Activated T-cell treated with anti-CD3 and anti-CD28 coated beads, Interleukin-2, amount 50 U/mL, for 72 hours (primary cell): ENCODE measurements at regions not wholly inside any gene's neighbourhood (a gene's known extent, or its start where the extent isn't known, plus 50 kb on each side); places are given as distances from the start of the nearest gene placed in this dataset.

ENCODE experiments used
- ATAC-seq, 2 donors: fragments of 150-1000 bp; cut with Tn5 transposase; replicated peaks in 1 of 2; 2 replicates each; pipeline ENCODE4 v1.10.0; 2021; ENCODE audit warnings: moderate library complexity in 2 of 2, mild to moderate bottlenecking in 1 of 2
- DNase-seq, 2 donors: peaks; one replicate each; pipeline ENCODE4 v3.0.0; 2021 to 2022; ENCODE audit warnings: mixed read lengths in 1 of 2
- H3K27ac Mint-ChIP-seq: one replicate; pipeline ENCODE4 v1.8.0; 2022; ENCODE audit warnings: mild to moderate bottlenecking, moderate library complexity, mixed read lengths
- H3K27me3 Mint-ChIP-seq: one replicate; pipeline ENCODE4 v1.8.0; 2022; ENCODE audit warnings: low read depth, mixed read lengths
- H3K36me3 Mint-ChIP-seq, 2 donors: one replicate each; pipeline ENCODE4 v1.8.0; 2022; ENCODE audit warnings: mixed read lengths in 2 of 2, mild to moderate bottlenecking in 1 of 2; ENCODE audit not compliant: insufficient read depth in 2 of 2
- H3K4me1 Mint-ChIP-seq: one replicate; pipeline ENCODE4 v1.8.0; 2022; ENCODE audit warnings: low read depth, mixed read lengths
- H3K4me3 Mint-ChIP-seq, 2 donors: one replicate each; pipeline ENCODE4 v1.8.0; 2022; ENCODE audit warnings: mild to moderate bottlenecking in 2 of 2, mixed read lengths in 2 of 2, moderate library complexity in 2 of 2
- H3K9me3 Mint-ChIP-seq, 2 donors: one replicate each; pipeline ENCODE4 v1.8.0; 2022; ENCODE audit warnings: mixed read lengths in 2 of 2

GRCh38 chr6:168139121-168139520 is 60.1 kb upstream of the FRMD1 start:
- peaks cover 2% of the 10 kb centered on the region in 2 donors for H3K9me3 Mint-ChIP-seq
- H3K27ac Mint-ChIP-seq = no peak overlapping the region
- no peak for ATAC-seq
- no peaks in the 10 kb centered on the region for H3K36me3 Mint-ChIP-seq
- H3K4me1 Mint-ChIP-seq = no peaks in the 10 kb centered on the region
- no peak for DNase-seq
- no peak overlapping the region for H3K4me3 Mint-ChIP-seq
- peaks cover 14% of the 10 kb centered on the region for H3K27me3 Mint-ChIP-seq

GRCh38 chr6:168138436-168138835 is 59.4 kb upstream of the FRMD1 start:
- Mint-ChIP-seq H3K4me3 (no peak overlapping the region), H3K27ac (no peak overlapping the region), H3K36me3 (no peaks in the 10 kb centered on the region), H3K4me1 (no peaks in the 10 kb centered on the region), H3K27me3 (peaks cover 14% of the 10 kb centered on the region), H3K9me3 (peaks cover 2% of the 10 kb centered on the region in 2 donors)
- ATAC-seq = no peak
- no peak for DNase-seq

DNA sequence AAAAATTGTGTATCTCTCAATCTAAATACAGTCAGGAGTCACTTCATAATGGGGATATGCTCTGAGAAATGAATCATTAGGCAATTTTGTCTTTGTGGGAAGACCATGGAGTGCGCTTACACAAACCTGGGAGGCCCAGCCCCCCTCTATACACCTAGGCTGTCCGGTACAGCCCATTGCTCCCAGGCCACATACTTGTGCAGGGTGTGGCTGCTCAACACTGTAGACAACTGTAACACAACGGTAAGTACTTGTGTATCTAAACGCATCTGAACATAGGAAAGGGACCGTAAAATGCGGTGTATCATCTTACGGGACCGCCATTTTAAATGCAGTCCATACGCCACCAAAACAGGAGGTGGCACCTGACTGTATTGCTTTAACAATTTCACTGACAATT is 58.0 kb upstream of the FRMD1 start:
- H3K27me3 Mint-ChIP-seq = peaks cover 6% of the 10 kb centered on the region
- ATAC-seq = no peak
- H3K4me1 Mint-ChIP-seq = no peaks in the 10 kb centered on the region
- no peak overlapping the region for H3K4me3 Mint-ChIP-seq
- DNase-seq = no peak
- peaks cover 0 to 1% of the 10 kb centered on the region in 2 donors for H3K9me3 Mint-ChIP-seq
- no peak overlapping the region for H3K27ac Mint-ChIP-seq
- H3K36me3 Mint-ChIP-seq = no peaks in the 10 kb centered on the region

GRCh38 chr6:168136622-168137021 is 57.6 kb upstream of the FRMD1 start:
- no peak for DNase-seq
- no peak overlapping the region for H3K27ac Mint-ChIP-seq
- no peak for ATAC-seq
- H3K9me3 Mint-ChIP-seq = no peaks in the 10 kb centered on the region
- no peak overlapping the region for H3K4me3 Mint-ChIP-seq
- no peaks in the 10 kb centered on the region for H3K4me1 Mint-ChIP-seq
- H3K36me3 Mint-ChIP-seq = no peaks in the 10 kb centered on the region
- H3K27me3 Mint-ChIP-seq = peaks cover 11% of the 10 kb centered on the region

DNA sequence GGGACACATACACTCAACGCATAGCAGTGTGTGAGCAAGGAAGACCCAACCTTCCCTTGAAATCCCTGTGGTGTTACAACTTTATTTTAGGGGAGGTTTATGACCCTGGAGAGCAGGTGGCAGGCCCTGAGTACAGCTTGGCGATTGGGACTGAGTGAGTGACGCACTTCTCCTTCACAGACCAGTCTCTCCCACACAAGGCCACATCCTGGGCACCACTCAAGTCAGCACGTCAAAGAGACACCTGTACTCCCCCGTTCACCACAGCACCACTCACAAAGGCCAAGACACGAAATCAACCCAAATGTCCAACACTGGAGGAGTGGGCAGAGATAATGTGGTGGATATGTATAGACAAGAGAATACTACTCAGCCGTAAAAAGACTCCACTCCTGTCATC is 57.0 kb upstream of the FRMD1 start:
- ATAC-seq (peak in 1 of 2 donors; percentile 53), DNase-seq (no peak)
- no peaks in the 10 kb centered on the region for H3K9me3 Mint-ChIP-seq
- H3K27ac Mint-ChIP-seq = no peak overlapping the region
- H3K36me3 Mint-ChIP-seq = no peaks in the 10 kb centered on the region
- no peaks in the 10 kb centered on the region for H3K4me1 Mint-ChIP-seq
- H3K4me3 Mint-ChIP-seq = no peak overlapping the region
- H3K27me3 Mint-ChIP-seq = peaks cover 17% of the 10 kb centered on the region

DNA sequence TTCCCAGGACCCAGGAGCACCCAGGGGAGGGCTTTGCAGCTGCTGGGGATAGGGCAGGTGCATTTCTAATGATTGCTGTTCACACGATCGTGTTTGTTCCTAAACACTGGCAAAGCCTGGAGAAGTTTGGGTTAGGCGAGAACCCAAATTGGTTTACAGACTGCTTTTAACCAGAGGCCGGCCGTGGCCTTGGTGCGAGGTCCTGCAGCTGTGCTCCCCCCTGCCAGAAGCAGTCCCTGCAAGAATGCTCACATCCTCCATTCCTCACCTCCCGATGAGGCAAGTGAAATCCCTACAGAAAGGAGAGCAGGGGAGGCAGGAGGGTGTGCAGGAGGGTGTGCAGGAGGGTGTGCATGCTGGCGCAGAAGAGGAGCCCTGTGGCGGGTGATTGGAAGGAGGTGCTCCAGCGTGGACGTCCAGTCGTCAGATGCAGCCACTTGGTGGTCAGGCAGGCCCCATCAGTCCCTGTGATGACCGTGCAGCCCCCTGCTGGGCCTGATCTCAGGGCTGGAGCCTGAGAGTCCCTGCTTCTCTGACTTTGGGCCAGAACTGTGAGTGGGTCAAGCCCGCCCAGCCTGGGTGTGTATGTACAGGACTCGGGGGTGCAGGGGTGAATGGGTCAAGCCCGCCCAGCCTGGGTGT is 55.7 kb upstream of the FRMD1 start:
- Mint-ChIP-seq H3K4me3 (no peak overlapping the region), H3K36me3 (no peaks in the 10 kb centered on the region), H3K4me1 (no peaks in the 10 kb centered on the region), H3K9me3 (no peaks in the 10 kb centered on the region), H3K27me3 (peaks cover 17% of the 10 kb centered on the region), H3K27ac (no peak overlapping the region)
- no peak for DNase-seq
- no peak for ATAC-seq

- DNase-seq (no peak), ATAC-seq (no peak)
- Mint-ChIP-seq H3K36me3 (no peaks in the 10 kb centered on the region), H3K9me3 (no peaks in the 10 kb centered on the region), H3K4me3 (no peak overlapping the region), H3K4me1 (no peaks in the 10 kb centered on the region), H3K27ac (no peak overlapping the region), H3K27me3 (peaks cover 17% of the 10 kb centered on the region)
Measured at GRCh38 chr6:168133687-168134559, 54.9 kb upstream of the FRMD1 start.

- no peaks in the 10 kb centered on the region for H3K36me3 Mint-ChIP-seq
- H3K9me3 Mint-ChIP-seq = no peaks in the 10 kb centered on the region
- no peak for DNase-seq
Measured at GRCh38 chr6:168133168-168133561, 54.2 kb upstream of the FRMD1 start.

GRCh38 chr6:168132531-168133167 is 53.6 kb upstream of the FRMD1 start:
- DNase-seq (peak in 1 of 2 donors; percentile 11), ATAC-seq (peak in 1 of 2 donors; percentile 24)
- Mint-ChIP-seq H3K36me3 (no peaks in the 10 kb centered on the region), H3K4me1 (no peaks in the 10 kb centered on the region), H3K27me3 (peaks cover 17% of the 10 kb centered on the region), H3K4me3 (no peak overlapping the region), H3K9me3 (no peaks in the 10 kb centered on the region), H3K27ac (no peak overlapping the region)

More at GRCh38 chr6:168133168-168133561, 54.2 kb upstream of the FRMD1 start:
- Mint-ChIP-seq H3K27ac (no peak overlapping the region), H3K4me3 (no peak overlapping the region), H3K27me3 (peaks cover 17% of the 10 kb centered on the region), H3K4me1 (no peaks in the 10 kb centered on the region)
- no peak for ATAC-seq

DNA sequence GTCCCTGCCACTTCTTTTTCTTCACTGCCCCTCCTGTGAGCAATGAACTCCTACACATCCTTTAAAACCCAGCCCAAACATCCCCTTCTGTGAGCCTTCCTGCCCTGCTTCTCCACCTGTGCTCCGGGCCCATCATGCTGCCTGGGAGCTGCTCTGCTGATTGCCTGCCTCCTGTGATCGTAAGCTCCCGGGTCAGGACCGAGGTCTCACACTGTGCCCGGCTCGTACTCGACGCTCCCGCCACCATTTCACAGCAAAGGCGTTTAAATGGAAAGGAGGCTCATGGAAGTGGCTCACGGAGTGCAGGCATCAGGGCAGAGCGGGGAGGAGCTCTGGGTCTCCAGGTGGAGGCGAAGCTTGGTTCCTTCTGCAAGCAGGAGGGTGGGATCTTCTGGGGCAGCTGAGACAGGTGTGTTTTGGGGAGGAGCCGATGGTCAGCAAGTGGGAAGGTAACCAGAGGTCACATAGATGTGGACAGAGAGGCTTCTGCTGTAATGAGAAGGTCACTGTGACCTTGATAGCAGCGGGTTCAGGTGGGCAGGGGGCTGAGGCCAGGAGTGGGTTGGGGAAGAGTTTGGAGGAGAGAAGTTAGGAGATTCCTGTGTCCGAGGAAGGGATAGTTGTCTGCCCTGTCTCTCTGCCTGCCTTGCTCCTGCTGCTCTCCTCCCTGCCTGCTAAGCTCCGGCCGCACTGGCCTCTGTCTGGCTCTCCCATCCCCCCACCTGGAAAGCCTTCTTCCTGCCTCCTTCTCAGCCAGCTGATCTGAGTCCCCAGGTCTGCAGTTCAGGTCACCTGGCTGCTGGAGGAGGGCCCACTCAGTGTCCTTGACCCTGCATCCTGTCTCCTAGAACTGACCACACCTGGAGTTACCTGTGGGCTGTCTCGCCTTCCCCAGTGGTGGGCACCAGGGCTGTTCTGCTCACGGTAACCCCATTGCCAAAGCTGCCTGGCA is 52.7 kb upstream of the FRMD1 start:
- DNase-seq = no peak
- no peaks in the 10 kb centered on the region for H3K4me1 Mint-ChIP-seq
- no peaks in the 10 kb centered on the region for H3K36me3 Mint-ChIP-seq
- H3K27ac Mint-ChIP-seq = no peak overlapping the region
- H3K4me3 Mint-ChIP-seq = no peak overlapping the region
- H3K27me3 Mint-ChIP-seq = peaks cover 17% of the 10 kb centered on the region
- no peaks in the 10 kb centered on the region for H3K9me3 Mint-ChIP-seq
- no peak for ATAC-seq

DNA sequence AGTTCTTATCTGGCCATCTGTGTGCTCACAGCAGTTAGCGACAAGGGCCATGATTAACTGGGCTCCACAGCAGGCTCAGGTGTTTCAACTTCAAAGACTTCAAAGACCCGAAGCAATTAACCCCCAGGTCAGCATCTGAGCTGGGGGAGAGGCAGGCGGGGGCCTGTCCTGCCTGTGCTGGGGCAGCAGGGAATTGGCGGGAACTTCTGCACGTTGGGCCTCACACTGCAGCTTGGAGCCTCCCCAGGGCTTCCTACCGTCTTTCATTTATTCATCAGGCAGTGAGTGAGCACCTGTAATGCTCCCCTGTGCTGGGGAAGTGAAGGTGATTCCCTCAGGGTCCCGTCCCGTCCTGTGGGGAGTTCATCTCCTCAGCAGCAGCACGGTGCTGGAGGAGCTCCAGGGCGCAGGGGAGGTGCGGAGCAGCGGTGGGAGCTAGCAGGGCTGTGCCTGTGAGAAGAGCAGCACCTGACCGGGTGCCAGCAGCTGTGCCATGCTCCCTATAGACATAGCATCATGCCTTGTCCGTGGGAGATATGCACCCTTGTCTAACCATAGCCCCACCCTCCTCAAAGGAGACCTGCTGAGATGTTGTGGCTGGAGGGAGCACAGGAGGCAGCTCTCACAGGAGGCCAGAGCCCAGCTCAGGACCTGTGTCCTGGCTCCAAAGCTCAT is 51.8 kb upstream of the FRMD1 start:
- no peaks in the 10 kb centered on the region for H3K36me3 Mint-ChIP-seq
- no peak for ATAC-seq
- no peaks in the 10 kb centered on the region for H3K9me3 Mint-ChIP-seq
- H3K27ac Mint-ChIP-seq = no peak overlapping the region
- peaks cover 17% of the 10 kb centered on the region for H3K27me3 Mint-ChIP-seq
- H3K4me1 Mint-ChIP-seq = no peaks in the 10 kb centered on the region
- DNase-seq = no peak
- no peak overlapping the region for H3K4me3 Mint-ChIP-seq

- peaks cover 17% of the 10 kb centered on the region for H3K27me3 Mint-ChIP-seq
- no peaks in the 10 kb centered on the region for H3K36me3 Mint-ChIP-seq
- H3K27ac Mint-ChIP-seq = no peak overlapping the region
- no peak for ATAC-seq
- H3K4me1 Mint-ChIP-seq = no peaks in the 10 kb centered on the region
- H3K9me3 Mint-ChIP-seq = no peaks in the 10 kb centered on the region
- no peak overlapping the region for H3K4me3 Mint-ChIP-seq
- no peak for DNase-seq
Measured at GRCh38 chr6:168130168-168130696, 51.2 kb upstream of the FRMD1 start.
